Stimulated activated naive CD4-positive, alpha-beta T cell treated with Interleukin-2 at 50 U/mL for 16 hours (primary cell): ENCODE measurements at regions not wholly inside any gene's neighbourhood (a gene's known extent, or its start where the extent isn't known, plus 50 kb on each side); places are given as distances from the start of the nearest gene placed in this dataset.
"Not testable (repeated sequence)": the region's sequence is repeated elsewhere in the genome, so short reads cannot be mapped to it uniquely, and the experiment has no call there.

Experiments used
- DNase-seq: peaks from one replicate; lab custom pipeline; 2025; lab: John Stamatoyannopoulos, UW

- no peak for DNase-seq
These were observed 987.7 kb upstream of the GRIA3 start for GRCh38 chrX:122196343-122196742.

- no peak for DNase-seq
These were observed 980.7 kb upstream of the GRIA3 start for GRCh38 chrX:122203399-122203798.

GRCh38 chrX:122218666-122219065 is 965.4 kb upstream of the GRIA3 start:
- no peak for DNase-seq

GRCh38 chrX:122219226-122219625 is 964.9 kb upstream of the GRIA3 start:
- DNase-seq: no peak

DNA sequence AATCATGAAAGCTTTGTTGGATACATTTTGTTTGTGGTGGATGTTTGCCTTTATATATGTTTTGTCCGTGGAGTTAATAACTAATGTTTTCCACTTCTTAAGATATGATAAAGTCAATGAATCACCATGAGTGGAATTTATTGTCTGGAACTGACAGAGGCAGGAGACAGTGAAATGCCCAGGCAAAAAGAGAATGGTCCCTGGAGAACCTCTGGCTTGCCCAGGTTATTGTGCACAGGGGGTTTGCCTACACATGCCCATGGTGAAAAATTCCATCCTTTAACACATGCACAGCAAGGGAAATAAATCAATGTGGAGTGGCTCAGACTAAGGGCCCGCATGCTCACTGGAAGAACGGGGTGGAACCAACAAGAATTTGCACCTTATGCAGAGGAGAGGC is 964.3 kb upstream of the GRIA3 start:
- no peak for DNase-seq

GRCh38 chrX:122220644-122221373 is 963.3 kb upstream of the GRIA3 start:
- DNase-seq: no peak

DNA sequence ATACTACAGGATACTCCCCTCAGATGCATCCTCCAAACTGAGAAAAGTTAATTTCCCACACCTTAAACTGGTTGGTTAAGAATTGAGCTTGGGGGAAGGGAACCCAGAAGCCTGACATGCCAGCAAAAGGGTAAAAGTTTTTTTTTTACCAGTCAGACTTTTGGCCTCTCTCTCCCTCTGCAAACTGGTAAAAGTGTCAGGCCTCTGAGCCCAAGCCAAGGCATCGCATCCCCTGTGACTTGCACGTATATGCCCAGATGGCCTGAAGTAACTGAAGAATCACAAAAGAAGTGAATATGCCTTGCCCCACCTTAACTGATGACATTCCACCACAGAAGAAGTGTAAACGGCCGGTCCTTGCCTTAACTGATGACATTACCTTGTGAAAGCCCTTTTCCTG is 962.3 kb upstream of the GRIA3 start:
- not testable (repeated sequence) for DNase-seq

DNA sequence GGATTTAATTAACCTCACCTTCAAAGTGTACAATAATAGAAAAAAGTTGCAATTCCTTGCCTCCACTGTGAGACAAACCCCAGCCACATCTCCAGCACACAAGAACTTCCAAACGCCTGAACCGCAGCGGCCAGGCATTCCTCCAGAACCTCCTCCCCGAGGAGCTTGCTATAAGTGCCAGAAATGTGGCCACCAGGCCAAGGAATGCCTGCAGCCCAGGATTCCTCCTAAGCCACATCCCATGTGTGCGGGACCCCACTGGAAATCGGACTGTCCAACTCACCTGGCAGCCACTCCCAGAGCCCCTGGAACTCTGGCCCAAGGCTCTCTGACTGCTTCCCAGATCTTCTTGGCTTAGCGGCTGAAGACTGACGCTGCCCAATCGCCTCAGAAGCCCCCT is 959.9 kb upstream of the GRIA3 start:
- DNase-seq: not testable (repeated sequence)

DNA sequence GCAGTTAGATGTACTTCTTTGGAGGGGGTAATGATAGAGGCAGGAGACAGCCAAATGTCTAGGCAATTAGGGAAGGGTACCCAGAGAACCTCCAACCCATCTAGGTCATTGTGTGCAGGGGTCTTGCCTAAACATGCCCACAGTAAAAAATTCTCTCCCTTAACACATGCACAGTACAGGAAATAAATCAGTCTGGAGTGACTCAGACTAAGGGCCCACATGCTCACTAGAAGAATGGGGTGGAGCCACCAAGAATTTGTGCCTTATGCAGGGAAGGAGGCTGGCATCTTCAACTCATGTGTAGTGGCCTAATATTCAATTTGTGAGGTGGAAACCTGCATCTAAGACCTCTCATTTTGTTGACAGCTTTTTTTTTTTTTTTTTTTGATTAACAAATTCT is 945.3 kb upstream of the GRIA3 start:
- no peak for DNase-seq

GRCh38 chrX:122241959-122242358 is 942.1 kb upstream of the GRIA3 start:
- no peak for DNase-seq

- no peak for DNase-seq
These were observed 940.0 kb upstream of the GRIA3 start for GRCh38 chrX:122244080-122244479.

DNA sequence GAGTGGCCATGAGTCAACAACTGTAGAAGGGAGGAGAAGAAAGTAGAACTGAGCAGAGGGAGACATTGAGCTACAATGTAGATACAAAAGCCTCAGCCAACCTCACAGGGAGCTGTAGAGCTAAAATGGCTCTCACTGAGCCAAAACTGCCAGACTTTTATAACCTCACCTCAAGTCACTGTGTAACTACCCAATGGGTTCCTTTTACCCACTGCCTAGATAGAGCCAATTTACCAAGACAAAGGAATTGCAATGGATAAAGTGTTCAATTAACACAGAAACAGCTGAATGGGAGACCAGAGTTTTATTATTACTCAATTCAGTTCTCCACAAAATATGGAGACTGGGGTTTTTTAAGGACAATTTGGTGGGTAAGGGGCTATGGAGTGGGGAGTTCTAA is 938.9 kb upstream of the GRIA3 start:
- no peak for DNase-seq

GRCh38 chrX:122245943-122246342 is 938.1 kb upstream of the GRIA3 start:
- no peak for DNase-seq

GRCh38 chrX:122246937-122247336 is 937.1 kb upstream of the GRIA3 start:
- no peak for DNase-seq

DNA sequence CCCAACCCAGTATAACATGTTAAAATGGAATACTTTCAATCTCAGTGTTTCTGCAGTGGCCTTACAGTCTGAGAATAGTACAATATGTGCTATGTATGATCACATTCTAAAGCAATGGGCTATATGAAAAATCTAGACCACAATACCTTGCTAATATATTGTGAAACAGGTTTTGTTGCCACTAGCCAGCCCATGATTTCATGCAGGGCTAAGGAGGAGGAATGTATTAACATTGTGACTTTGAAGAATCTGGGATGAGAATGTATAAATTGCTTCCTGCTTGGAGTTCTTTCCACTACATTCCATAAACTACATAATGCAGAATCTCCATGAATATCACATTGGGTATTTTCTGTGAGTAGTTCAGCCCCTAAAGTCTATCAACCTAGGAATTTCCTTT is 935.4 kb upstream of the GRIA3 start:
- DNase-seq: no peak

DNA sequence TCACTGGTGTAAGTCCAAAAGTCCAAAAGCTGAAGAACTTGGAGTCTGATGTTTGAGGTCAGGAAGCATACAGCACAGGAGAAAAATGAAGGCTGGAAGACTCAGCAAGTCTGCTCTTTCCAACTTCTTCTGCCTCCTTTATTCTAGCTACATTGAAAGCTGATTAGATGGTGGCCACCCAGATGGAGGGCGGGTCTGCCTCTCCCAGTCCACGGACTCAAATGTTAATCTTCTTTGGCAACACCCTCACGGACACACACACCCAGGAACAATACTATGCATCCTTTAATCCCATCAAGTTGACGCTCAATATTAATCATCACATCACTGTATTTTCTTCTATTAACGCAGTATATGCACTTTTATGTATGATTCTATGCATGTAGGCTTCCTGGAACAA is 931.6 kb upstream of the GRIA3 start:
- no peak for DNase-seq

GRCh38 chrX:122268353-122268752 is 915.7 kb upstream of the GRIA3 start:
- DNase-seq: no peak

- no peak for DNase-seq
These were observed 914.8 kb upstream of the GRIA3 start for GRCh38 chrX:122269243-122269781.

DNA sequence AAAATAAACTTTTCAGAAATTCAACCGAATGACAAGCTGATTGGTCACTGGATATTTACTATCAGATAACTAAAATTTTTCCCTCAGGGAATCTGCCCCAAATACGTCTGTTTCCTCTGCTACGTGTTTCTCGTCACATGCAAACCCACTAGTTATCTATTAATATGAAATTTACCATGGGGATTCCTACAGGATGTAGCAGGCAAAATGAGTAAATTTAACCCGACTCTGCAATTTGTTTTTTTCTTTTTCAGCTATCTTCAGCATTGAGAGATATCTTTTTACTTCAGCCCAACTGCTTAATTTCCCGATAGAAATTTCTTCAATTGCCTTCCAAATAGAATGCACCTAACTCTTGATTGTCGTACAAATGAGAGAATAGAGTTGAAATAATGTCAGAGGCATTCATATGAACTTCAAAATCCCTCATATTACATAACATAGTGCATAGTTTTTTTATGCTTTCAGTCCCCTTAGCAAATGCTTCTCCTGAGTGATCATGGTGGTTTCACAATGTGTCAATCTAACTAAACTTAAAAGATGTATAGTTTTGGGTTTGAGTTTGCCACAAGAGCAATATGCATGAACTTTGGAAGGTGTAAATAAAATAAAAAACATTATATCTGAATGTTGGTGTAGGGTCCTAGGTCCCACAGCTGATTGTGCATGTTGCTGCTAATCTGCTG is 913.1 kb upstream of the GRIA3 start:
- DNase-seq: no peak

GRCh38 chrX:122272011-122272410 is 912.1 kb upstream of the GRIA3 start:
- no peak for DNase-seq

DNA sequence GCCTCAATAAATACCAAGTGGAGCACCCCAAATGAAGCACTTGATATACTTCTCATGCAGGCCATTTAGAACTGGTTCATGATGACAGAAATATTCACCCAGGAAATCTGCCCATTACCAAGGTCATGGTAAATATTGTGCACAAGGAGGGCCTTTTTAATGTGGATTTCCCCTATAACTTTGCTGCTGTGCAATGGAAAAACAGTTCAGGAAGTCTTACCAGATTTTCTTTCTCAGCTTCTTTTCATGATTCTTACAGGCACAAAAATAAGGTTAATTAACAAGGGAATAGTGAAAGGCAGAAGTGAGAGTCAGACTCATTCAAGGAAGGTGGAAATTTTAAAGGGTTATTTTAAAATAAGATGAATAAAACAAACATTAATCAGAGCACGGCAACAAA is 904.3 kb upstream of the GRIA3 start:
- no peak for DNase-seq

GRCh38 chrX:122299822-122300221 is 884.3 kb upstream of the GRIA3 start:
- not testable (repeated sequence) for DNase-seq

GRCh38 chrX:122301491-122301890 is 882.6 kb upstream of the GRIA3 start:
- no peak for DNase-seq

- no peak for DNase-seq
These were observed 880.3 kb upstream of the GRIA3 start for GRCh38 chrX:122303761-122304160.
